ENCODE measurements at regions not wholly inside any gene's neighbourhood (a gene's known extent, or its start where the extent isn't known, plus 50 kb on each side); places are given as distances from the start of the nearest gene placed in this dataset.

DNA sequence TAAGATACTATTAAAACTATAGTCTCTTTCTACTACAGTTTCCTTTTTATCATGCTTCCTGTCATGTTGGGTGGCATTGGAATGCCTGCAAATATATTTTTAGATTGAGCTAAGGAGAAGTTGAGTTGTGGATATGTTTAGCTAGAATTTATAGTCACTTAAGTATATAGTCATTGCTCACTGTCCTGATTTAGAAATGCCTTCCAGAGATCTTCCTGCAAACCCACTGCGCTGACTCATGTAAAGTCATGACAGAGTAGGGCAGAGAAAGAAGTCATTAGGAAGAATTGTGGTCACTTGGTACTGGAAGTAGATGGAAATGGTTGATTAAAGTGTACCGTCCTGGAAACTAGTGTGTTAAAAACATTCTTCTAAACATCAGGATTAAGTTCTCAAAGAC, 490.3 kb upstream of the PABPC4L start:
- H3K9me3 ChIP-seq (ENCODE audit: insufficient read depth, low read depth), result no peaks in the 10 kb centered on the region
- TF ChIP-seq EZH2 (IDR thresholded peaks at IDR 0.05; ENCODE audit: low read depth), result no peak
- TF ChIP-seq, protein P1, sequence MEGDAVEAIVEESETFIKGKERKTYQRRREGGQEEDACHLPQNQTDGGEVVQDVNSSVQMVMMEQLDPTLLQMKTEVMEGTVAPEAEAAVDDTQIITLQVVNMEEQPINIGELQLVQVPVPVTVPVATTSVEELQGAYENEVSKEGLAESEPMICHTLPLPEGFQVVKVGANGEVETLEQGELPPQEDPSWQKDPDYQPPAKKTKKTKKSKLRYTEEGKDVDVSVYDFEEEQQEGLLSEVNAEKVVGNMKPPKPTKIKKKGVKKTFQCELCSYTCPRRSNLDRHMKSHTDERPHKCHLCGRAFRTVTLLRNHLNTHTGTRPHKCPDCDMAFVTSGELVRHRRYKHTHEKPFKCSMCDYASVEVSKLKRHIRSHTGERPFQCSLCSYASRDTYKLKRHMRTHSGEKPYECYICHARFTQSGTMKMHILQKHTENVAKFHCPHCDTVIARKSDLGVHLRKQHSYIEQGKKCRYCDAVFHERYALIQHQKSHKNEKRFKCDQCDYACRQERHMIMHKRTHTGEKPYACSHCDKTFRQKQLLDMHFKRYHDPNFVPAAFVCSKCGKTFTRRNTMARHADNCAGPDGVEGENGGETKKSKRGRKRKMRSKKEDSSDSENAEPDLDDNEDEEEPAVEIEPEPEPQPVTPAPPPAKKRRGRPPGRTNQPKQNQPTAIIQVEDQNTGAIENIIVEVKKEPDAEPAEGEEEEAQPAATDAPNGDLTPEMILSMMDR (conservative IDR thresholded peaks at IDR 0.05), result no peak

GRCh38 chr4:134687646-134688628, 486.3 kb upstream of the PABPC4L start:
- intact Hi-C loops (cut with micrococcal nuclease; ENCODE audit: unreplicated experiment), result no loop called here
- no peak for TF ChIP-seq EZH2 (IDR thresholded peaks at IDR 0.05; ENCODE audit: low read depth)
- TF ChIP-seq, protein P1 (conservative IDR thresholded peaks at IDR 0.05), result no peak
- POLR2A ChIA-PET (ENCODE audit: unreplicated experiment), result no interaction called here

More for the DNA sequence above, 490.3 kb upstream of the PABPC4L start:
- ChIA-PET POLR2A (ENCODE audit: unreplicated experiment) (no interaction called here), CTCF (no interaction called here)
- Histone ChIP-seq H2AFZ (no peak overlapping the region), H3K36me3 (ENCODE audit: low read depth) (no peaks in the 10 kb centered on the region), H3K9me2 (ENCODE audit: insufficient read depth) (no peaks in the 10 kb centered on the region), H3K79me2 (ENCODE audit: low read depth) (no peaks in the 10 kb centered on the region), H4K20me1 (ENCODE audit: insufficient read depth) (no peaks in the 10 kb centered on the region), H3K4me2 (no peak overlapping the region), H3K4me3 (no peak overlapping the region), H3F3A (ENCODE audit: insufficient read depth, low read depth) (no peaks in the 10 kb centered on the region), H3K4me1 (replicated peaks; ENCODE audit: insufficient read depth) (no peaks in the 10 kb centered on the region), H3K27ac (no peak overlapping the region), H3K27me3 (ENCODE audit: insufficient read depth, low read depth) (no peaks in the 10 kb centered on the region)
- no peak for DNase-seq
- BruUV-seq (replicated peaks), result no TSS peak
- intact Hi-C loops (cut with micrococcal nuclease; ENCODE audit: unreplicated experiment), result no loop called here

GRCh38 chr4:134677209-134677814, 475.7 kb upstream of the PABPC4L start:
- ChIA-PET POLR2A (ENCODE audit: unreplicated experiment) (no interaction called here), CTCF (no interaction called here)
- Histone ChIP-seq H3K4me1 (replicated peaks; ENCODE audit: insufficient read depth) (no peaks in the 10 kb centered on the region), H3K36me3 (ENCODE audit: low read depth) (no peaks in the 10 kb centered on the region), H3K9me2 (ENCODE audit: insufficient read depth) (no peaks in the 10 kb centered on the region), H3K27ac (no peak overlapping the region), H4K20me1 (ENCODE audit: insufficient read depth) (no peaks in the 10 kb centered on the region), H3K9me3 (ENCODE audit: insufficient read depth, low read depth) (no peaks in the 10 kb centered on the region), H3K79me2 (ENCODE audit: low read depth) (no peaks in the 10 kb centered on the region), H2AFZ (no peak overlapping the region), H3K4me3 (no peak overlapping the region), H3F3A (ENCODE audit: insufficient read depth, low read depth) (no peaks in the 10 kb centered on the region), H3K27me3 (ENCODE audit: insufficient read depth, low read depth) (no peaks in the 10 kb centered on the region), H3K4me2 (no peak overlapping the region)
- DNase-seq, result no peak
- intact Hi-C loops (cut with micrococcal nuclease; ENCODE audit: unreplicated experiment), result no loop called here
- no TSS peak for BruUV-seq (replicated peaks)
- no peak for TF ChIP-seq EZH2 (IDR thresholded peaks at IDR 0.05; ENCODE audit: low read depth)
- TF ChIP-seq, protein P1 (conservative IDR thresholded peaks at IDR 0.05), result no peak

More at GRCh38 chr4:134687646-134688628, 486.3 kb upstream of the PABPC4L start:
- H4K20me1 ChIP-seq (ENCODE audit: insufficient read depth), result no peaks in the 10 kb centered on the region
- H3K9me3 ChIP-seq (ENCODE audit: insufficient read depth, low read depth), result no peaks in the 10 kb centered on the region
- H3K4me2 ChIP-seq, result no peak overlapping the region
- no peaks in the 10 kb centered on the region for H3K4me1 ChIP-seq (replicated peaks; ENCODE audit: insufficient read depth)
- no peaks in the 10 kb centered on the region for H3K79me2 ChIP-seq (ENCODE audit: low read depth)
- H2AFZ ChIP-seq, result no peak overlapping the region
- no peak overlapping the region for H3K27ac ChIP-seq
- no peak overlapping the region for H3K4me3 ChIP-seq
- no TSS peak for BruUV-seq (replicated peaks)
- no peaks in the 10 kb centered on the region for H3K27me3 ChIP-seq (ENCODE audit: insufficient read depth, low read depth)
- DNase-seq, result no peak
- CTCF ChIA-PET, result interaction anchor here (0.6 kb wide), 1 partner anchor 483 kb away, joined by 4 read pairs; no protein-coding TSS in a partner anchor
- no peaks in the 10 kb centered on the region for H3F3A ChIP-seq (ENCODE audit: insufficient read depth, low read depth)
- no peaks in the 10 kb centered on the region for H3K9me2 ChIP-seq (ENCODE audit: insufficient read depth)
- no peaks in the 10 kb centered on the region for H3K36me3 ChIP-seq (ENCODE audit: low read depth)
